ENCODE measurements at regions not wholly inside any gene's neighbourhood (a gene's known extent, or its start where the extent isn't known, plus 50 kb on each side); places are given as distances from the start of the nearest gene placed in this dataset.

GRCh38 chr3:14057701-14058100 lies 67.0 kb downstream of the CHCHD4 start:
- TF ChIP-seq CTCF (IDR thresholded peaks at IDR 0.05) (no peak), POLR2A (IDR thresholded peaks at IDR 0.05) (no peak)
